ENCODE measurements at regions not wholly inside any gene's neighbourhood (a gene's known extent, or its start where the extent isn't known, plus 50 kb on each side); places are given as distances from the start of the nearest gene placed in this dataset.

- no peak for TF ChIP-seq CTCF (IDR thresholded peaks at IDR 0.05; ENCODE audit: low read length)
- no peak for TF ChIP-seq EZH2 (IDR thresholded peaks at IDR 0.05; ENCODE audit: borderline replicate concordance, low read length)
Observed at GRCh38 chr5:158063052-158063451, 204.1 kb upstream of the CLINT1 start.
